ENCODE measurements at regions not wholly inside any gene's neighbourhood (a gene's known extent, or its start where the extent isn't known, plus 50 kb on each side); places are given as distances from the start of the nearest gene placed in this dataset.
A peak's percentile ranks its signal among the peaks of the same experiment; 100 is the strongest.

- peak in 1 of 2 donors; percentile 0 for DNase-seq
These were observed 81.7 kb upstream of the CADM2 start for GRCh38 chr3:84877092-84877491.

- DNase-seq: no peak
These were observed 77.5 kb upstream of the CADM2 start for GRCh38 chr3:84881288-84881687.

GRCh38 chr3:84885199-84885882 lies 73.4 kb upstream of the CADM2 start:
- DNase-seq: no peak

- no peak for DNase-seq
These were observed 66.9 kb upstream of the CADM2 start for GRCh38 chr3:84891851-84892250.

GRCh38 chr3:84893211-84893610 lies 65.6 kb upstream of the CADM2 start:
- DNase-seq: no peak

GRCh38 chr3:84904212-84904611 lies 54.6 kb upstream of the CADM2 start:
- no peak for DNase-seq

- no peak for DNase-seq
These were observed 53.8 kb upstream of the CADM2 start for GRCh38 chr3:84904816-84905555.

- no peak for DNase-seq
These were observed 53.3 kb upstream of the CADM2 start for GRCh38 chr3:84905556-84905920.

GRCh38 chr3:84906065-84906464 lies 52.7 kb upstream of the CADM2 start:
- DNase-seq: no peak

Measured in right lung (tissue), 2 donors.